Right ventricle myocardium inferior (tissue), 1 donor: ENCODE measurements at regions not wholly inside any gene's neighbourhood (a gene's known extent, or its start where the extent isn't known, plus 50 kb on each side); places are given as distances from the start of the nearest gene placed in this dataset.
A peak's percentile ranks its signal among the peaks of the same experiment; 100 is the strongest.

ENCODE experiments used
- ATAC-seq: fragments of 200-7000 bp; cut with Tn5 transposase; one replicate; pipeline ENCODE4 v1.9.1; 2020; ENCODE audit warnings: mild to moderate bottlenecking, moderate library complexity
- DNase-seq: peaks from one replicate; pipeline ENCODE4 v3.0.0; 2021; ENCODE audit errors: missing footprints
- intact Hi-C: fragments of 100-400 bp; cut with DNase I; formaldehyde crosslinking; loops from one replicate; pipeline ENCODE4 v1.11.0; 2022
- donor health status: DM: no; HTN: yes; CAD: no; lungs with severe emphysema.

GRCh38 chr10:128432011-128432410 is 305.8 kb upstream of the MKI67 start:
- no peak for ATAC-seq
- DNase-seq, result no peak
- intact Hi-C loops, result no loop called here

GRCh38 chr10:128432423-128432822 is 306.2 kb upstream of the MKI67 start:
- intact Hi-C loops, result no loop called here
- ATAC-seq (no peak), DNase-seq (no peak)

- no peak for ATAC-seq
- DNase-seq, result no peak
- intact Hi-C loops, result no loop called here
Measured at GRCh38 chr10:128435811-128436210, 309.6 kb upstream of the MKI67 start.

- intact Hi-C loops, result no loop called here
- no peak for ATAC-seq
- no peak for DNase-seq
Measured at GRCh38 chr10:128437786-128438345, 311.6 kb upstream of the MKI67 start.

- no peak for DNase-seq
- ATAC-seq, result no peak
- intact Hi-C loops, result no loop called here
Measured at GRCh38 chr10:128438417-128439063, 312.3 kb upstream of the MKI67 start.

- intact Hi-C loops, result no loop called here
- ATAC-seq (no peak), DNase-seq (no peak)
Measured at GRCh38 chr10:128440513-128441160, 314.4 kb upstream of the MKI67 start.

- intact Hi-C loops, result no loop called here
- no peak for ATAC-seq
- no peak for DNase-seq
Measured at GRCh38 chr10:128443925-128444518, 317.8 kb upstream of the MKI67 start.

- intact Hi-C loops, result no loop called here
- ATAC-seq (no peak), DNase-seq (no peak)
Measured at GRCh38 chr10:128448796-128449195, 322.6 kb upstream of the MKI67 start.

GRCh38 chr10:128451879-128452278 is 325.7 kb upstream of the MKI67 start:
- no peak for ATAC-seq
- intact Hi-C loops, result no loop called here
- peak; percentile 55 for DNase-seq

GRCh38 chr10:128456271-128456670 is 330.0 kb upstream of the MKI67 start:
- ATAC-seq, result no peak

GRCh38 chr10:128457136-128457535 is 330.9 kb upstream of the MKI67 start:
- intact Hi-C loops, result no loop called here
- DNase-seq (no peak), ATAC-seq (no peak)

More at GRCh38 chr10:128456271-128456670, 330.0 kb upstream of the MKI67 start:
- no peak for DNase-seq
- intact Hi-C loops, result no loop called here

- ATAC-seq, result no peak
- intact Hi-C loops, result no loop called here
- DNase-seq, result no peak
Measured at GRCh38 chr10:128461991-128462390, 335.8 kb upstream of the MKI67 start.

GRCh38 chr10:128462844-128463243 is 336.6 kb upstream of the MKI67 start:
- ATAC-seq, result no peak
- intact Hi-C loops, result no loop called here

GRCh38 chr10:128463991-128464760 is 338.0 kb upstream of the MKI67 start:
- ATAC-seq (peak; percentile 86), DNase-seq (no peak)
- intact Hi-C loops, result no loop called here

More at GRCh38 chr10:128462844-128463243, 336.6 kb upstream of the MKI67 start:
- no peak for DNase-seq

- intact Hi-C loops, result no loop called here
- DNase-seq (no peak), ATAC-seq (no peak)
Measured at GRCh38 chr10:128465697-128466096, 339.5 kb upstream of the MKI67 start.

GRCh38 chr10:128466831-128467371 is 340.7 kb upstream of the MKI67 start:
- intact Hi-C loops, result no loop called here
- DNase-seq (no peak), ATAC-seq (no peak)

- no peak for DNase-seq
- ATAC-seq, result no peak
- intact Hi-C loops, result no loop called here
Measured at GRCh38 chr10:128468462-128468861, 342.2 kb upstream of the MKI67 start.

GRCh38 chr10:128469515-128469914 is 343.3 kb upstream of the MKI67 start:
- DNase-seq (no peak), ATAC-seq (no peak)
- intact Hi-C loops, result no loop called here

GRCh38 chr10:128470321-128470965 is 344.2 kb upstream of the MKI67 start:
- no peak for DNase-seq
- intact Hi-C loops, result no loop called here
- no peak for ATAC-seq
